ENCODE measurements at regions not wholly inside any gene's neighbourhood (a gene's known extent, or its start where the extent isn't known, plus 50 kb on each side); places are given as distances from the start of the nearest gene placed in this dataset.

DNA sequence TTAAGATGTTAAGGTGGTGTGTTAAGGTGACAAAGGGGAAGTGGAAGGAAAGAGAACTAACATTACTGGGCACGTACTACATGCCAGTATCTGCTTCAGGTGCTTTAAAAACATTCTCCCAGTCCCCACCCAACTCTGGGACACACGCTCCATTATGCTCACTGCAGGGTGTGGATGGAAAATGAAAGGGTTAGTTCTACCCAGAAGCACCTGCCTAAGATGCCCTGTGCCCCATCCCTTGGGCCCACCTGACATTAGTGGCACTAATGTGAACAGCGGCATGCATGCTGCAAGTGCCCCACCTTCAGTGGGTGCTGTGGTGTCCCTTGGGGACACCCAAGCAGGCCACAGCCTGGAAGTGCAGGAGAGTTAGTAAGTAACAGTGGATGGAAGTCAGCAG, 82.9 kb upstream of the CXADR start:
- TF ChIP-seq, protein P1, sequence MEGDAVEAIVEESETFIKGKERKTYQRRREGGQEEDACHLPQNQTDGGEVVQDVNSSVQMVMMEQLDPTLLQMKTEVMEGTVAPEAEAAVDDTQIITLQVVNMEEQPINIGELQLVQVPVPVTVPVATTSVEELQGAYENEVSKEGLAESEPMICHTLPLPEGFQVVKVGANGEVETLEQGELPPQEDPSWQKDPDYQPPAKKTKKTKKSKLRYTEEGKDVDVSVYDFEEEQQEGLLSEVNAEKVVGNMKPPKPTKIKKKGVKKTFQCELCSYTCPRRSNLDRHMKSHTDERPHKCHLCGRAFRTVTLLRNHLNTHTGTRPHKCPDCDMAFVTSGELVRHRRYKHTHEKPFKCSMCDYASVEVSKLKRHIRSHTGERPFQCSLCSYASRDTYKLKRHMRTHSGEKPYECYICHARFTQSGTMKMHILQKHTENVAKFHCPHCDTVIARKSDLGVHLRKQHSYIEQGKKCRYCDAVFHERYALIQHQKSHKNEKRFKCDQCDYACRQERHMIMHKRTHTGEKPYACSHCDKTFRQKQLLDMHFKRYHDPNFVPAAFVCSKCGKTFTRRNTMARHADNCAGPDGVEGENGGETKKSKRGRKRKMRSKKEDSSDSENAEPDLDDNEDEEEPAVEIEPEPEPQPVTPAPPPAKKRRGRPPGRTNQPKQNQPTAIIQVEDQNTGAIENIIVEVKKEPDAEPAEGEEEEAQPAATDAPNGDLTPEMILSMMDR (IDR thresholded peaks at IDR 0.05; ENCODE audit: low read depth, low read length) = no peak
- no peak for TF ChIP-seq EZH2phosphoT487 (IDR thresholded peaks at IDR 0.05; ENCODE audit: low read depth)
